Stimulated activated CD8-positive, alpha-beta memory T cell treated with anti-CD3 and anti-CD28 coated beads, Interleukin-2, amount 100 ng/mL, for 48 hours (primary cell): ENCODE measurements at regions not wholly inside any gene's neighbourhood (a gene's known extent, or its start where the extent isn't known, plus 50 kb on each side); places are given as distances from the start of the nearest gene placed in this dataset.

Source experiments
- DNase-seq, 2 donors: peaks; one replicate each; pipeline ENCODE4 v3.0.0-alpha.2; 2020; ENCODE audit warnings: low read depth in 2 of 2

DNA sequence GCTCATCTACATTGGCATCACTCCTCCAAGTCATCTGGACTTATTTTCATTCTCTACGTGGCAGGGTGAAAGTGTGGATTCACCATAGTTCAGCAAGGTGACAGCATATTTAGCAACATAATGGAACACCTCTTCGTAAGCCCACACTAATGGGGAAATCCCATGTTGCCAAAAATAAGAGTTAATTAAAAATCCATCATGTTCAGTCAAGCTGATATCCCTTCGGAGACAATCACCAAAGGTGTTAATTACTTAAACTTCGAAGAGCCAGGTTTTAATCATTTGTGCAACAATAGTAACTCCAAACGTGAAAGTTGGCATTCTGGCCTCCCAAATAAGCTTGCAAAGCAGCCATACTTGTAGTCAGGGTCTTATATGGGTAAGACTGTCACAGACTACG is 242.9 kb downstream of the NSG2 start:
- DNase-seq = no peak

DNA sequence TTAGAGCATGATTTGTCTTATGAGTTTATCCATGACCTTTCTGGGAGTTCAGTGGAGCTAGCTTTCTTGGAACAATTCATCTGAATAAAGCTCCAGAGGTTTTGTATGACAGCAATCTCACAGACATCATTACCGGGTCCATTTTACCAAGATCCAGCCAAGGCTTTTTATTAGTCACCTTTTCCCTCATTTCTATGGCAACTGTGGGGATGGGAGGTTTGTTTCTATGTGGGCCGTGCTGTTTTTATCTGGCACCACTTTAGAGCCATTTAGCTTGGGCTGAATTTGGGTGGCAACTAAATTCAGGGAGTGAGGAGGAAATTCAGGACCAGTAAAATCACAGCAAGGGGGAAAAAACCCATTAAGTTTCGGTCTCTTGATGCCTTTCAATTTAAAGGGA is 245.7 kb downstream of the NSG2 start:
- DNase-seq = no peak

DNA sequence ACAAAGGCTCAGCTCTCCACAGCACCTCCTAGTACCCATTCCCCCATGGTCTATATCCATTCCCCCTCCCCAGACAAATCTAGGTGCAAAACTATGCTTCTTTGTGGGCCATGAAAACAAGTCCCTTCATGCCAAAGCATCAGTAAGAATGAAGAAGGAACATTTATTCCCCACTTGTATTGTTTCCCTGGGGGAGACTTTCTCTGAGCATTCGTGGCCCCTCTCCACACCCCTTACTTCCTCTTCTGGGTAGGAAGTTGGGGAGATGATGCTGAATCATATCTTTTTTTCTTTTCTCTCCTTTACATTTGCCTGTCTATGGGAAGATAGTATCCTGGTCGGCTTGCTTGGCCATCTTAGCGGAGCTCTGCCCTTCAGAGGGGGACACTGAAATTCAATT is 246.8 kb downstream of the NSG2 start:
- no peak for DNase-seq

DNA sequence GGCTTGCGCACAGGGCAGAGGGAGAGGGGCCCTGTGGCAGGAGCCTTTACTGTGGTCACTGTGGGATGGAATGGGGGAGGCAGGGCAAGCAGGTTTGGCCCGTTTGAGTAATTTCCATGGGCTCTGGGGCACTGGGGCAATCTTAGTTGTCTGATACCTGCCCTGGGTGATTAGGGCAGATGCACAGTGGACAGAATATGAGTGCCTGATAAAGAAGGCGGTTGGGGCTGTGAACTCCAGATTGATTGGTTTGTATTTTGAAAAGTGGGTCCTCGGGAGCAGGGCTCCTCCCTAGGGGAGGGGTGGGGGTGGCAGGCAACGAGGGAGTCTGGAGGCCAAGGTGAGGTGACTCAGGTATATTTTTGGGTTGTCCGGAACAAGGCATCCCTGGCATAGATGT is 247.5 kb downstream of the NSG2 start:
- no peak for DNase-seq

DNA sequence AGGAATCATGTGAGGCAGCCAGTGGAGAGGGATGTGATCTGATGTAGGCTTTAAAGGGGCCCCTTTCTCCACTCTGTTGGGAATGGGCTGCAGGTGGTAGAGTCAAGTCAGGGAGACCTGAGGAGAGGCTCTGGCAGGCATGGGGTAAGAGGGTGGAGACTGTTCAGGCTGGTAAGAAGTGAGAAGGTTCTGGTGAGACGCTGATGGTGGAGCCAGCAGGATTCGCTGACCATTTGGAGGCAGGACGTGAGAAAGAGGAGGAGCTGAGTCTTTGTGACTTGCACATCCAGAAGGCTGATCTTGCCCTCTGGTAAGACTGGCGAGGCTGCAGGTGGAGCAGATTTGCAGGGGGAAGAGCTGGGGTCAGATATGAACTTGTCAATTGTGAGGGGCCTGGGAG is 248.0 kb downstream of the NSG2 start:
- DNase-seq = no peak

DNA sequence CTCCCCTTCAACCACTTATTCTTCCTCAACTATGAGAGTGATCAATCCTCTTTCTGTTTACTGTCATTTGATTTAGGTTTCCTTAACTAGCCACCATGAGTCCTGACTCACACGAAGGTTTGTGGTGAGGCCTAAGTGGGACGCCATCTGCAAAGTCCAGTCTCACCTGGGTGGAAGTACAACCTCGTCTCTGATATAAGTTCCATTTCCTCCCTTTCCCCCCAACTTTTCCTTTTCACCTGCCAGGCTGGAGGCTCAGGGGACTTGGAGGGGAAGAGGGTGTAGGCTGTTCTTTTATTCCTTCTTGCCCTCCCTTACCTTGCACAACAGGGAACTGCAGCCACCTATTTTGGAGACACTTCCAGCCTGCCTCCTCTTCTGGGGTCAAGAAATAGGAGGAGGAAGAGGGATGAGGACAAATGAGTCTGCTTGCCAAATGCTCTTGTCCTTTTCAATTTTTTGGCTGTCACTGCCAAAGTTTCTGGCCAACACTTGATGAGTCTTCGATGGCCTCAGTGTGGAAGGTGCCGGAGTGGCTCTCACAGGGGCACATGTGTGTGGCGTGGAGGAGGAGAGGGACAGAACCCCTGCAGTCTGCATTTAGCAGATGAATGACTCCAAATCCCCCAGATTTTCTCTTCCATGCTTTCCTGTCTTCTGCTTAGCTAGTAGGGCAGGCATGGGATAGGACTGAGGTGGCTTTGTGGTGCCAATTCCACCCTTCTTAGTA is 249.6 kb downstream of the NSG2 start:
- DNase-seq = no peak

DNA sequence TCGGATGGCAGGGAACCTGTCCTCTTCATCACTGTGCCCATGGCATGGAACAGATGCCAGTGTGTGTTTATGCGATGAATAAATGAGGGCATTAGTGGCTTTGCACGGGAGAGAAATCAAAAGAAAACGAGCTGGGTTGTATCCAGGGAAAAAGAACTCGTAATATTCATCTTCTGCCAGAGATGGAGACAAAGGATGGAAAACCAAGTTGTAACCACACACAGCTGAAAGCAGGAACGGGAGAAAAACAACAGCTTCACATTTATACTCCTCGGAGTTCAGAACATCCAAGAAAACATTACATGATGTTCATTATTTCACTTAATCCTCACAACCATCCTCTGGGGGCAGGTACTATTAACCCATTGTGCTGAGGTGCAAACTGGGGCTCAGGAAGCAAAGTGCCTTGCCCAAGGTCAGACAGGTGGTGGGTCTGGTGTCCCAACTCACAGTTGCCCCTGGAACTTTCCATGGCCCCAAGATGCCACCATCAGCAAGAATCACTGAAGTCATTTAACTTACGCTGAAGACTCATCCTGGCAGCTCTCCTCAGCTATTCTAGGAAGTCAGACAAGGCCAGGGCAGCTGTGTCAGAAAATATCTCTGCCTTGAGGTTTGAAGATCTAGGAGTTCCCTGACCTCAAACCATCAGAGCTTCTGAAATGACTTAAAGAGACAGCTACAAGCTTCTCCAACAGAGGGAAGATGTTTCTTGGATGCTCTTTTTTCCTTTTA is 250.4 kb downstream of the NSG2 start:
- no peak for DNase-seq

DNA sequence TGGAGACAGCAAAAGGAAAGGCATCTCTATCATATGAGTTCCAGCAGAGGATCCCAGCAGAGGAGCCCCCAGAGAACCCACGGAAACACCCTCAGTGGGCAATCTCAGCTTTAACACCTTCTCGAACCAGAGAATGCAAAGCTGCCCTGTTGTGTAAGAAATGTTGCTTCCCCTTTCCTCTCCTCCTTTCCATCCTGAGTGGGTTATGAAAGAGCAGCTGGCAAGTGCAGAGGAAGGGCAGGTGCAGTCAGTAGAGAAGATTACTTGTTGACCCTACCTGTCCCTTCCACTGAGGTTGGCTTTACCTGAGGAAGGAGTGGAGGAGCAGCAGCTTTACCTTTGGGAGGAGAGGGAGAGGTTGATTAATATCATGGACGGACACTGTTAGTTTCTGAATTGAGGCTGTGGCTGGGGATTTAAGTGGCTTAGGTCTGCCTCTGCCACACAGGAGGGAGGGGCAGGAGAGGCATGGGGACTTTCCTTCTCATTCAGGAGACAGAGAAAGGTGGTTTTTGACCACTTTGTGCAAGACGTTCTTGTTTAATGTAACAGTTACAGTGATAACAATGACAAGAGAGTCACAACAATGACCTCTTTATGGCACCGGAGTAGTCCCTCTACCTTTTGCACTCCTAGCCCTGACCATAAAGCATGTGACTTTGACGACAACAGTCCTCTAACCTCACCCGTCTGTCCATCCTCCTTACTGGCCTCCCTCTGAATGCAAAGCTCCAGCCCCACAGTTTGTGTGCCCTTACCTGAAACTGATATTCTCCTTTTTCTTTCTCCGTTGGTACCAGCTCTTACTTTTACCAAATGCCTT is 254.8 kb downstream of the NSG2 start:
- DNase-seq = no peak

DNA sequence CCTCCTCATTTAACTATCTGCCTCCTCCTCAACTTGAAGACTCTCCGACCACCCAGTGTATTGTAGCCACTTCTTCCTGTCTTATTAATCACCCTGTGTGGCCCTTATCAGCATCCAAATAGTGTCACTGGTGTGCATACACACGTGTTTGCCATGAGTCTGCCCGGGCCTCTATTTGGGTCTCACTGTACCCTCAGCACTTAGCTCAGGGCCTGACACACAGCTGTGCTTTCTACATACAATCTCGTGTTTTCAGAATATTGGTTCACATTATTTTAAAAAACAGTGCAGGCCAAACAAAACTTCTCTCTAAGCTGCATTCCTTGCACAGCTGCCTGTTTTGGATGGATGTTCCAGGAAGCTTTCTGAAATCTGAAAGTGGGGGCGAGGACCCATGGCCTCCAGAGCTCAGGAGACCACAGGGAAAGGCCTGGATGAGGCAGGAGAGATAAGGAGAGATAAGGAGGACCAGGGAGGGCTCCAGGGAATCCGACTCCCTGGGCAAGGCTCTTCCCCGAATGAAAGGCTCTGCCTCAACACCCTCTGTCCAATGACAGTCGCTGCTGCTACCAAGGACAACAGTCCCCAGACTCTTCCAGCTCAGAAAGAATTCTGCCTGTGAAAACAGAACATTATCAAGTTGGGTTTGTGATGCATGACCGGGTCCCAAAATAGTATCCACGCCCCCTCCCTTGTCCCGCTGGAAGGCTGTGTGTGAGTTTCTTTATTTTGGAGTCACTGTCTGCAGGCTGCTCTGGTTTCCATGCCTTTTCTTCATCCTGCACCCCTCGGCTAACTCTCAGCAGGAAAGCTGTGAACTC is 255.6 kb downstream of the NSG2 start:
- no peak for DNase-seq

DNA sequence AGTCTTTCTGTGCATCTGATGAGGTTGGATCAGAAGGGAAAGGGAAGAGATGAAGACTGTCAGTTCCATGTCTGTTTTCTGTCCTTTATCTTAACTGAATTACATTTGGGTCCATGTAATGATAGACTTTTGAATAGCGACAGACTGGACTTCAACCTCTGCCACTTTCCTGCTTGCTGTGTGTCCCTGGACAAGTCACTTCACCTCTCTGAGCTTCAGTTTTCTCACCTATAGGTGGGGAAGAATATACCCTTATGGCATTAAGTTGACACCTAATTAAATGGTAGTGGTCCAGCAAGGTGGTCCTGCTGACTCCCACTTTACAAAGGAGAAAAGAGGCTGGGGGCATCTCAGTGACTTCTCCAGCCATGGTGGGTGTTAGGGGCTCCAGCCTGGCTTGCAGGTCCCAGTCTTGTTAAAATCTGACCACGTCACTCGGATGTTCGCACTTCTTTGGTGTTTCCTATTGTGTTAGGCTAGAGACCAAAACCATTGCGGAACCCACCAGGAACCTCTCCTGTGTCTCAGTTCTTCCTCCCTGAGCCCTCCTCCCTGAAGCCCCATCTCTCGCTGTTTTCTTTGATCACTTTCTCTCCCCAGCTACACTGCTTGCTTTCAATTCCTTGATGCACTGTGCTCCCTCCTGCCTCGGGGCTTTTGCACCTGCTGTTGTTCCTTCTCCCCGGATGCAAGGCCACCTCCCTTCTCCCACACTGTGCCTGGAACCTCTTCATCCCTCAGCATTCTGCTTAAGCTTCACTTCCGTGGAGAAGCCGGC is 256.5 kb downstream of the NSG2 start:
- no peak for DNase-seq

DNA sequence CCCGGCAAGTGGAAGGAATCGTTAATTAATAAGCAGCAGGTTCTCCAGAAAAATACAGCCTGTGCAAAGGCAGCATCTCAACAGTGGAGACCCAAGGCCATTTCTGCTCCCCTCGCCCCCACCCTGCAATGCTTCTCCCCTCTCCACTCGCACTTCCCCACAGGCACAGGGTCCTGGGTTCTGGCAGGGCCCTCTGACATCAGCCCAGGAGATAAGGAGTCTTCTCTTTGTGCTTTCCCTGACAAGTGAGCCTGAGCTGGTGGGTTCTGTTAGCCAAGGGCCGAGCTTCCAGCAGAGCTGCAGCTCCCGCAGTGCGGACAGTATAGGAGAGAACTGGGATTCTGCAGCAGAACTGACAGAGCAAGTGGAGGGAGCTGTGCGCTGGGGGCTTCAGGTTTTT is 257.5 kb downstream of the NSG2 start:
- no peak for DNase-seq

DNA sequence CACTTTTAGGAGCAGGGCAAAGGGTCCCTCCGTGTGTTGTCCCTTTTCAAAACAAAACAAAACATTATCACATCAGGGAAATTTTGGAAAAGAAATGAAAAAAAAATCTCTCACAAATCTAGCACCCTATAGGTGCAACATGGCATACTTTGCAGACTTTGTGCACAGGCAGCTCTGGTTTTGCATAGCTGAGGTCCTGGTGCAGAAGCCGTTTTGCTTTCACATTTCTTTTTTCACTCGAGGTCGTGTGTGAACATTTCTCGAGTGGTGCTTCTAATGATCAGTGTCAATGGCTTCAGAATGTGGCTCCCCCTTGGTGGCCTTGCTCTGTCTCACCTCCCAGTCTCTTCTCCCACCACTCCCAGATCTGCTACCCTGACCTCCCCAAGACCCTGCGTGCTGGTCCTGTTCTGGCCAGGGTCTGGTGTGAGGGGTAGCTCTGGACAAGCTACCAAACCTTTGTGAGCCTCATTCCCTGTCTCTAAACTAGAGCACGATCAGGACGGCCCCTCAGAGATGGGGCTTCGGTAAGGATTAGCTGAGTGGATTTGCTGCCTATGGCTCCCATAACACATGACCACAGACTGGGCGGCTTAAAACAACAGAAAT is 258.0 kb downstream of the NSG2 start:
- DNase-seq = no peak

DNA sequence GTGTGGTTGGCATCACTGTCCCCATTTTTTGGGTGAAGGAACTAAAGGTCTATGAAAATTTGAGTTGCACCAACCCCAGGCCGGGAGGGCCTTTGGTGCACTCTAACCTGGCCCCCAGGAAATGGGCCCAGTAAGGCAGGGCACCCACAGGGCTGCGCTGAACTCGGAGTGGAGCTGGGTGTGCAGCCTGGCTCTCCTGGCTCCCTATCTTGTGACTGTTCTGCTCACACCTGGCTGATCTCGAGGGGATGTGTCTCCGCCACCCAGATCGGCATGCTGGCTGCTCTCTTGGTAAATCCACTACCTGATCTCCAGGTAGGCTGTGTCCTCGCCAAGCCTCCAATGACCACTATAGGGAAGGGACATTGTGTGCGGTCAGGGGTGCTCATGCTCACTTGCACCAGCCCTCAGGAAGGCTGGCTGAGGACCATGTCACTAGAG is 259.8 kb downstream of the NSG2 start:
- DNase-seq = no peak

DNA sequence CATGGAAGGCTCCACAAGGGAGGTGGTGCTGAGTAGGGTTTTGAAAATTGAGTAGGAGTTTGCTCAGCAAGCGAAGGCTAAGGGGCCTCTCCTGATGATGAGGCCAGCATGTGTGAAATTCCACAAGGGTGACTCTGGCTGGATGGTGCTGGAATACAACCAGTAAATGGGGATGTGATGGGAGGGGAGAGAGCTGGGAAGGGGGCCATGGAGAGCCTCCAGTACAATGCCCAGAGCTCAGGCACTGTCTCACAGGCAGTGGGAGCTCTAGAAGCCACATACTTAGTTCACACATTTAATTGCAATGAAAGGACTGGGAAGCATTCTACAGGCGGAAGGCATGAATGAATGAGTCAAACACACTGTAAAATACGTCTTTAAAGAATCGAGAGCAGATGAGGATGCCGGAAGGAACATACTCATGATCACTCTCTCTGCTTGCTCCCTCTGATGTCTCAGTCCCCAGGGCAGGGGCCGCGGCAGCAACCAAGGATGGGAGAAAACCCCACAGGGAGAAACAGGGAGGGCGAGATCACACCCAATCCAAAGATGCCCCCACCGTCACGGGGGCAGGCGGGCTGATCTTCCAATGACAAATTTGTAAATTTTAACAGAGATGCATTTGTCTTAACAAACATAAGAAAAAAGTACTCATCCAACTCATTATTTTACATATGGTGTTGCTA is 261.0 kb downstream of the NSG2 start:
- no peak for DNase-seq

DNA sequence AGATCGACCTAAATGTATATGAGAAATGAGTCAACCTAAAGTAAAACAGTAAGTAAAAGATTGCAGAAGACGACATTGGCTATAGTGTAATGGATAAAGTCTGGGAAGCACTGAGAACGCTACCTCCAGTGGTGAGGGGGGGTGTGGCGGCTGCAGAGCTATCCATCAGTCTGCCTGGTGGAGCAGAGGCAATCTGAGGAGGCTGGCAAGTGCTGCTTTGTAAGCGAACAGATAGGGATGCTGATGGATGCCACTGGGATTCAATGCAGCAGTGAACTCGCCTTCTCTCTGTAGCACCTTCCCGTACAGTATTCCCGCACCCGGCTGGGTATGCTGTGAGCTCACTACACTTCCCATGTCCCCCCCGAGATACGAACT is 261.5 kb downstream of the NSG2 start:
- no peak for DNase-seq

DNA sequence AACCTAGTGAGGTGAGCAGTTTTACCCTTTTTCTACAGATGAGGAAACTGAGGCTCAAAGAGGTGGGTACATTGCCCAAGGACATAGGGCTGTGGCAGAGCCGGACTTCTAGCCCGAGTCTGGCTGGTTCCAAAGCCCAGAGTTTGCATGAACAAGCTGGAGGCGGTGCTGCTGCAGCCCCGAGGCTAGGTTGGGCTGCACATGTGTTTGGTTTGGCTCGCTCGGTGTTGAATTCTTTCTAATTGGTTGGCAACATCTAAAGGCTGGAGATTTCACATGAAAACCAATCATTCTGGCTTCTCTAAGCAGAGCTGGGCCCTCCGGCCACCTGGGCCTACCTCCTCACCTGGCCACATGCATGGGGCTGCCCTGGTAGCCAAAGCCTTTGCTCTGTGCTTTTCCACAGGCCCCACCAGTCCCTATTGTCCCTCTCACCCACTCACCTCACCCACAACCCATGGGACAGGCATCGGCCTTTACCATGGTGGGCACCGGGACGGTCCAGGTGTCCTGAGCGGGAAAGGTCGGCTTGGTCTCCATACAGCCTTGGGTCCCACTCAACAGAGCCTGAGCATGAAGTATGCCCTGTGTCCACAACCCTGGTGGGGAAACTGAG is 262.3 kb downstream of the NSG2 start:
- DNase-seq = no peak

DNA sequence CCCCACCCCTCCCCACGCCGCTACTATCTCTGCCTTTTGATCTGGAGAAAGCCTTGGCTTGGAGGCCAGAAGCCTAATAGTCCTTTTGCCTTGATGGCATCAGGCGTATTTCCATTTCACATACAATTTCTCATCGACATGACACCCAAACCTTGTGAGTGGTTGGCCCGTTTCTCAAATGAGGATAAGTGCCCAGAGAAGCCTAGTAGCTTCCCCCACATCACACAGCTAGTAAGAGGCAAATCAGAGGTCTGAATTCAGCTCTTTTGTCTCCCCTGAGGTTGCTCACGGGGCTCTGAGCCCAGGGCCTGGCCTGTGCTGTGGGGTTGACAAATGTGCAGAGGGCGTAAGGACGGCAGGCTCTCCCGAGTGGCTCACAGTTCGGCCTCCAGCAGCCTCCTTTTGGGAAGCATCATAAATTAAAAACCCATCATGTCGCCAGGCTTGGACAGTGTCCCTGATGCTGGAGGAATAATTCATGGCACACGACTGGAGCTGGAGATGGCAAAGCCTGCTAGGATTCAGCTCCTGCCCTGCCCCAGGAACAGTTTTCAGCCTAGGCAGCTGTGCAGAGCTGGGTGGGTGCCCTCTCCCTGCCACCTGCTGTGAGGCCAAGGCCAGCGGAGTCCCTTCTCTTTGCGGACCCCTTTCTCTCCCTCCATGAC is 263.8 kb downstream of the NSG2 start:
- no peak for DNase-seq

DNA sequence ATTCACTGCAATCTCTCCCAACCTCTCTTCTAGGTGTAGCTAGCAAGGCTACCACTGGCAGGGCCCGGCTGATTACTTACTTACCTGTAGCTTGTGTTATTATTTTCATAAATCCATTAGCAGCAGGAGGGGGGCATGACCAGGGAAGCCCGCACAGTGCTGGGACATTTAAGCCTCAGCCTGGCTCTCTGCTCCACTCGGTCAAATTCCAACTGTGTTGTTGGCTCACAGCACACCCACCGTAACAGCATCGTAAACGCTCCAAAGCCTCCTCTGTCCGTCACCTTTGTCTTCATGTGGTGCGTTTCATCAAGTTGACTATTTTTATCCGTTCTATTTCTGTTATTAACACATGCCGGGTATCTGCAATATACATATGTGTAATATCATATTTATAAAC is 264.7 kb downstream of the NSG2 start:
- DNase-seq = no peak

DNA sequence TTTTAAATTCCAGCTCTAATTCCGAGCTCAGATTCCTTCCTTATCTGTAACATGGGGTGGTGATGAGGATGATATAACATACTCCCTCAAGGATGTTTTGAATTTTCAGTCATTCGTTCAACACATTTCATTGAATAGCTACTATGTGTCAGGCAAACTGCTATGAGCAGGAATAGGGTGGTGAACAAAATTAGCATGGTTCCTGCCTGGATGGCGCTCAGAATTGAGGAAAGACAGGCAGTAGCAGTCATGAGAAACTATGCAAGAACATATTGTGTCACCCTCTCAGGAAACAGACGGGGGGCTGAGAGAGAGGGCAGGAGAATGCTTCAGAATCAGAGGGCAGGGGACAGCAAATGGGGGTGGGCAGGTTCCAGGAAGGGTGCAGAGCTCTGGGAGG is 265.2 kb downstream of the NSG2 start:
- no peak for DNase-seq
